Body of pancreas (tissue), 4 donors: ENCODE measurements at regions not wholly inside any gene's neighbourhood (a gene's known extent, or its start where the extent isn't known, plus 50 kb on each side); places are given as distances from the start of the nearest gene placed in this dataset.

ENCODE experiments used
- POLR2A ChIP-seq, 3 donors: fragments of 450-650 bp; IDR thresholded peaks; one replicate each; pipeline ENCODE4 v1.6.1; 2016; ENCODE audit warnings: antibody characterized with exemption in 3 of 3, mild to moderate bottlenecking in 2 of 3
- TF ChIP-seq, protein P1 (sequence below), 7 experiments: fragments of 450-650 bp in 4 of 7; fragments of 200-600 bp in 3 of 7; sonication (generic) in 3 of 7; IDR thresholded peaks; one replicate each; pipeline ENCODE4 v1.5.1; 2016 to 2019; ENCODE audit warnings: antibody characterized with exemption in 7 of 7

- TF ChIP-seq, protein P1, sequence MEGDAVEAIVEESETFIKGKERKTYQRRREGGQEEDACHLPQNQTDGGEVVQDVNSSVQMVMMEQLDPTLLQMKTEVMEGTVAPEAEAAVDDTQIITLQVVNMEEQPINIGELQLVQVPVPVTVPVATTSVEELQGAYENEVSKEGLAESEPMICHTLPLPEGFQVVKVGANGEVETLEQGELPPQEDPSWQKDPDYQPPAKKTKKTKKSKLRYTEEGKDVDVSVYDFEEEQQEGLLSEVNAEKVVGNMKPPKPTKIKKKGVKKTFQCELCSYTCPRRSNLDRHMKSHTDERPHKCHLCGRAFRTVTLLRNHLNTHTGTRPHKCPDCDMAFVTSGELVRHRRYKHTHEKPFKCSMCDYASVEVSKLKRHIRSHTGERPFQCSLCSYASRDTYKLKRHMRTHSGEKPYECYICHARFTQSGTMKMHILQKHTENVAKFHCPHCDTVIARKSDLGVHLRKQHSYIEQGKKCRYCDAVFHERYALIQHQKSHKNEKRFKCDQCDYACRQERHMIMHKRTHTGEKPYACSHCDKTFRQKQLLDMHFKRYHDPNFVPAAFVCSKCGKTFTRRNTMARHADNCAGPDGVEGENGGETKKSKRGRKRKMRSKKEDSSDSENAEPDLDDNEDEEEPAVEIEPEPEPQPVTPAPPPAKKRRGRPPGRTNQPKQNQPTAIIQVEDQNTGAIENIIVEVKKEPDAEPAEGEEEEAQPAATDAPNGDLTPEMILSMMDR (IDR thresholded peaks at IDR 0.05), result no peak
- TF ChIP-seq POLR2A (IDR thresholded peaks at IDR 0.05), result no peak
These were observed 118.6 kb upstream of the IL12B start for GRCh38 chr5:159448841-159449407.
